ENCODE measurements at regions not wholly inside any gene's neighbourhood (a gene's known extent, or its start where the extent isn't known, plus 50 kb on each side); places are given as distances from the start of the nearest gene placed in this dataset.

DNA sequence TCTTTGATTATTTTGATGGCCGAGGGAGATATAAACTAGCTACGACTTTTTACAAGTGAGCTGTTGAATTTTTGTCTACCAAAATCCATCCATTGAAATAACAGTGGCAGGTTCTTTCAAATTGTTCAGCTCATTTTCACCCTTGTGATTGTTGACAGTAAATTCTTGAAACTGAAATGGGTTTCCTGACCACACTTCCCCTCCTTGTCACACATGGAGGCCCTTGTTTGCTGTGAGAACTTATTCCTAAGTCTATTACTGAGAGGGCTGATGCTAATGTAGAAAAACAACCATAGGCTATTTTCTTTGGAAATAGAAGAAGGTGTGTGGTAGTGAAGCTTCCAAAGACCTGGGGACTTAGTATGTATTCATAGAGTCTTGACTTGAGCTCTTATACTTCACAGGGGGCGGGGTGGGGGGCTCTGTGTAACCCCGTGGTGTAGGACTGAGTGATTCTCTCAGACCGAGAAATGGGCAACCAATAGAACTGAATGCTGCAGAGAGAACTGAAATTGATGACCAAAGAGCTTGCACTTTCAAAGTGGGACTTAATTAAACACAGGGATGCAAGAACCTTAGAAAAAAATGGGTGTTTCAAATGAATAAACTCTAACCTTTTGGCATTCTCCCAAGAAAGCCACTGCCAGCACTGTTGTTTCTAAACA, 718.9 kb downstream of the CCSER2 start:
- no peak for DNase-seq (ENCODE audit: low spot score in 2 of 2)
- TF ChIP-seq, protein P1, sequence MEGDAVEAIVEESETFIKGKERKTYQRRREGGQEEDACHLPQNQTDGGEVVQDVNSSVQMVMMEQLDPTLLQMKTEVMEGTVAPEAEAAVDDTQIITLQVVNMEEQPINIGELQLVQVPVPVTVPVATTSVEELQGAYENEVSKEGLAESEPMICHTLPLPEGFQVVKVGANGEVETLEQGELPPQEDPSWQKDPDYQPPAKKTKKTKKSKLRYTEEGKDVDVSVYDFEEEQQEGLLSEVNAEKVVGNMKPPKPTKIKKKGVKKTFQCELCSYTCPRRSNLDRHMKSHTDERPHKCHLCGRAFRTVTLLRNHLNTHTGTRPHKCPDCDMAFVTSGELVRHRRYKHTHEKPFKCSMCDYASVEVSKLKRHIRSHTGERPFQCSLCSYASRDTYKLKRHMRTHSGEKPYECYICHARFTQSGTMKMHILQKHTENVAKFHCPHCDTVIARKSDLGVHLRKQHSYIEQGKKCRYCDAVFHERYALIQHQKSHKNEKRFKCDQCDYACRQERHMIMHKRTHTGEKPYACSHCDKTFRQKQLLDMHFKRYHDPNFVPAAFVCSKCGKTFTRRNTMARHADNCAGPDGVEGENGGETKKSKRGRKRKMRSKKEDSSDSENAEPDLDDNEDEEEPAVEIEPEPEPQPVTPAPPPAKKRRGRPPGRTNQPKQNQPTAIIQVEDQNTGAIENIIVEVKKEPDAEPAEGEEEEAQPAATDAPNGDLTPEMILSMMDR (IDR thresholded peaks at IDR 0.05) = no peak
- no peak for TF ChIP-seq POLR2A (IDR thresholded peaks at IDR 0.05)
- intact Hi-C loops (cut with DNase I; ENCODE audit: low total_unique reads) = no loop called here
- WGBS, 2 donors = 62 to 74% methylated on average over 5 of the region's 5 CpGs
- no peak overlapping the region for H3K4me3 ChIP-seq (ENCODE audit: low read depth, poor library complexity, severe bottlenecking)

DNA sequence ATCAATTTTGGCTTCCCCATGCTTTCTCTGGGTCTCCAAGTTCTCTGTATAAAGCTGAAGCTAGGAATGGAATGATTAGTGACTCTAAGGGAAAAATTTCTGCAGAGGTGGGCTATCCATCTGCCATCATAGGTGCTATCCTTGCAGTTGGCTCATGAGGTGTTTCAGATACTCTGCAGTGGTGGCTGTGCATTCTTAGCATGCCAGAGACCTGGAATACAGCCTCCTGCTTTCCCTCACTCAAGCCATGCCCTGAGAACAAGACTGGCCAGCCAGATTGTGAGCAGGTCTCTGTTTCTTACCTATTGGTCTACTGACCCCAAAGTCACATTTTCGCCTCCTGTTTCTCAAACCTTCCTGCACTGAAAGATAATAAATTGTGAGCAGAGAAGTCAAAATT, 719.6 kb downstream of the CCSER2 start:
- DNase-seq (ENCODE audit: low spot score in 2 of 2) = no peak
- no peak overlapping the region for H3K4me3 ChIP-seq (ENCODE audit: low read depth, poor library complexity, severe bottlenecking)
- TF ChIP-seq, protein P1 (IDR thresholded peaks at IDR 0.05) = no peak
- TF ChIP-seq POLR2A (IDR thresholded peaks at IDR 0.05) = no peak
- intact Hi-C loops (cut with DNase I; ENCODE audit: low total_unique reads) = no loop called here
- 90 to 95% methylated on average over 1 of the region's 1 CpG for WGBS, 2 donors

DNA sequence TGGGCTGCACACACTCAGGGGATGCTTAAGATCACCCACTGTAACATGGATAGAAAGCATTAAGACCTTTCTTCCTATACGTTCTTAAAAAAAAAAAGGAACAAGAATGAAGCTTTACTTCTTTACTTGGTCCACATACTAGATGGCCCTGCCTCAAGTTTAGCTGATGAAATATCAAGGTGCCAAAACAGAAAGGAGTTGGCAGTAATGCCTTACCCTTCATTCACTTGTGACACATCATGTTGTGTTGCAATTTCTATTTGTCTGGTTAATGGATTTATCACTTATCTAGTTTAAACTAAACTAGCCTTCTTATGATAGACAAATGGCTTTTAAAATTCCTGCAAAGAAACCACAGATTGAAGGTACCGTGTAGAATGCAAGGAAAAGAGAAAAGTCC, 720.3 kb downstream of the CCSER2 start:
- TF ChIP-seq, protein P1 (IDR thresholded peaks at IDR 0.05) = no peak
- TF ChIP-seq POLR2A (IDR thresholded peaks at IDR 0.05) = no peak
- DNase-seq (ENCODE audit: low spot score in 2 of 2) = no peak
- H3K4me3 ChIP-seq (ENCODE audit: low read depth, poor library complexity, severe bottlenecking) = no peak overlapping the region
- intact Hi-C loops (cut with DNase I; ENCODE audit: low total_unique reads) = no loop called here
- 73 to 81% methylated on average over 2 of the region's 2 CpGs for WGBS, 2 donors

DNA sequence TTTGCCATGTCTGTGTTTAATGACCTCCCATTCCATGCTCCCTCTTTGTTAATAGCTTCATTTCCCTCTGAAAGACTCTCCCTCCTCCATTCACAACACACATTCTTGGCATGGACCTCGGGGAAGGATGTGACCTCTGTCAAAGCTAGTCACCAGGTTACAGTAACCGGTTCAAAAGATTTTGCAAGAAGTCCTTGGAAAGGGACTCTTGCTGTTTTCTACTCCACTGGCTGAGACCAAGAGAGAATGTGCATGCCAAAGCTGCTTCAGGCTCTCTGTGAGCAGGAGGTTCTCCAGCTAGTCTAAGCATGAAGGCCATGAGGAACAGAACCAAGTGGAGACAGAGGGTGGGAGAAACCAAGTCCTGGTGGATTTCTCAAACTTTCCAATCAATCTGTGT, 732.6 kb downstream of the CCSER2 start:
- WGBS, 2 donors = 56 to 76% methylated on average over 2 of the region's 2 CpGs

DNA sequence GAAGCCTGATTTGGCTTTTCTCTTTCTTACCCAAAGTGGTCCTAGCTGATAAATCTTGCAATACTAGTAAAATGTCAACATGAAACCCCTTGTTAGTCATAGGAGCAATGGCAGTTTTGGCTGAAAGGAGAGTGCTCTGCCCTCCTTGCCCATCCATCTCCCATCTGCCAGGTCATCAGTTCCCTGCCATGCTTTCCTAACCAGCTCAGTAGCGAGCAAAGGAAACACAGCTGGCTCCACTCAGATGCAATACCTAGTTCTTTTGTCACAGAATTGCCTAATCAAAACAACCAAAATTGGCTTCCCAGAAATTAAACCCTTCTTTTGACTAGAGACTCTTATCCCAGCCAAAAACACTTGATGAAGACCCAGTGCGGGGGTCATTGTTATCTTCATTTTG, 733.0 kb downstream of the CCSER2 start:
- 80 to 85% methylated on average over 2 of the region's 2 CpGs for WGBS, 2 donors
- intact Hi-C loops (cut with DNase I; ENCODE audit: low total_unique reads) = no loop called here
- no peak for DNase-seq (ENCODE audit: low spot score in 2 of 2)
- TF ChIP-seq, protein P1 (IDR thresholded peaks at IDR 0.05) = no peak
- no peak for TF ChIP-seq POLR2A (IDR thresholded peaks at IDR 0.05)
- H3K4me3 ChIP-seq (ENCODE audit: low read depth, poor library complexity, severe bottlenecking) = no peak overlapping the region

More for the DNA sequence above, 732.6 kb downstream of the CCSER2 start:
- DNase-seq (ENCODE audit: low spot score in 2 of 2) = no peak
- intact Hi-C loops (cut with DNase I; ENCODE audit: low total_unique reads) = no loop called here
- TF ChIP-seq, protein P1 (IDR thresholded peaks at IDR 0.05) = no peak
- no peak for TF ChIP-seq POLR2A (IDR thresholded peaks at IDR 0.05)
- no peak overlapping the region for H3K4me3 ChIP-seq (ENCODE audit: low read depth, poor library complexity, severe bottlenecking)

DNA sequence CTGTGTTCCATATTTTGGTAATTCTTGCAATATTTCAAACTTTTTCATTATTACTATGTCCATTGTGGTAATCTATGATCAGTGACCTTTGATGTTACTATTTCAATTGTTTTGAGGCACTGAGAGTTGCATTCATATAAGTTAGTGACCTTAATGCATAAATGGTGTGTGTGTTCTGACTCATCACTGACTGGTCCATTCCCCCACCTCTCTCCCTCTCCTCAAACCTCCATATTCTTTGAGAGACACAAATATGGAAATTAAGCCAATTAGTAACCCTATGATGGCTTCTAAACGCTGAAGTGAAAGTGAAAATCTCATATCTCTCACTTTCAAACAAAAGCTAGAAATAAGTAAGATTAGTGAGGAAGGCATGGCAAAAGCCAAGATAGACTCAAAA, 739.6 kb downstream of the CCSER2 start:
- no peak for DNase-seq (ENCODE audit: low spot score in 2 of 2)
- intact Hi-C loops (cut with DNase I; ENCODE audit: low total_unique reads) = no loop called here
- 68 to 75% methylated on average over 1 of the region's 1 CpG for WGBS, 2 donors
- TF ChIP-seq, protein P1 (IDR thresholded peaks at IDR 0.05) = no peak
- TF ChIP-seq POLR2A (IDR thresholded peaks at IDR 0.05) = no peak
- no peak overlapping the region for H3K4me3 ChIP-seq (ENCODE audit: low read depth, poor library complexity, severe bottlenecking)

Measured in lower leg skin (tissue), 4 donors.